ENCODE measurements at regions not wholly inside any gene's neighbourhood (a gene's known extent, or its start where the extent isn't known, plus 50 kb on each side); places are given as distances from the start of the nearest gene placed in this dataset.

DNA sequence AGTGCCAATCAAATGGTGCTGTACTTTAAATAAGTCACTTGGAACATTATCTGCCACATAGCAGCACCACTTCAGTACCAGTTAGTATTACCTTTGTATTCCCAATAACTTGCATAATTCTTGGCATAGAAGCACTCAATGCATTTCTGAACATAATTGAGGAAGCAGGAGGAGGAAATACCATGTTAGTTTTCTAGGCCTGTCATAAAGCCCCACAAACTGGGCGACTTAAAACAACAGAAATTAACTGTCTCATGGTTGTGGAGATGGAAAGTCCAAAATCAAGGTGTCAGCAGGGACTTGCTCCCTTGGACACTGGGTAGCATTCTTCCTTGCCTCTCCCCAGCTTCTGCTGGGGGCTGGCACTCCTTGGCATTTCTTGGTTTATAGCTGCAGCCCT is 296.2 kb downstream of the HS3ST1 start (continued):
- TF ChIP-seq, protein P1, sequence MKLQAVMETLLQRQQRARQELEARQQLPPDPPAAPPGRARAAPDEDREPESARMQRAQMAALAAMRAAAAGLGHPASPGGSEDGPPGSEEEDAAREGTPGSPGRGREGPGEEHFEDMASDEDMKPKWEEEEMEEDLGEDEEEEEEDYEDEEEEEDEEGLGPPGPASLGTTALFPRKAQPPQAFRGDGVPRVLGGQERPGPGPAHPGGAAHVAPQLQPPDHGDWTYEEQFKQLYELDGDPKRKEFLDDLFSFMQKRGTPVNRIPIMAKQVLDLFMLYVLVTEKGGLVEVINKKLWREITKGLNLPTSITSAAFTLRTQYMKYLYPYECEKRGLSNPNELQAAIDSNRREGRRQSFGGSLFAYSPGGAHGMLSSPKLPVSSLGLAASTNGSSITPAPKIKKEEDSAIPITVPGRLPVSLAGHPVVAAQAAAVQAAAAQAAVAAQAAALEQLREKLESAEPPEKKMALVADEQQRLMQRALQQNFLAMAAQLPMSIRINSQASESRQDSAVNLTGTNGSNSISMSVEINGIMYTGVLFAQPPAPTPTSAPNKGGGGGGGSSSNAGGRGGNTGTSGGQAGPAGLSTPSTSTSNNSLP (IDR thresholded peaks at IDR 0.05; ENCODE audit: borderline replicate concordance, low read depth, low read length), result no peak
- TF ChIP-seq RBFOX2 (IDR thresholded peaks at IDR 0.05; ENCODE audit: low read depth, low read length), result no peak
- no peak for TF ChIP-seq COPS2 (conservative IDR thresholded peaks at IDR 0.05)
- TF ChIP-seq MXD1 (CRISPR knock-in tag; IDR thresholded peaks at IDR 0.05; ENCODE audit: borderline replicate concordance, poor library complexity, severe bottlenecking), result no peak
- TF ChIP-seq NCOA1 (IDR thresholded peaks at IDR 0.05; ENCODE audit: low read depth), result no peak
- TF ChIP-seq BHLHE40 (IDR thresholded peaks at IDR 0.05; ENCODE audit: low read length), result no peak
- no peak for TF ChIP-seq BMI1 (IDR thresholded peaks at IDR 0.05; ENCODE audit: low read length)
- TF ChIP-seq MLX (CRISPR knock-in tag; conservative IDR thresholded peaks at IDR 0.05), result no peak
- TF ChIP-seq NFXL1 (CRISPR knock-in tag; IDR thresholded peaks at IDR 0.05), result no peak
- no peak for TF ChIP-seq NR4A1 (CRISPR knock-in tag; IDR thresholded peaks at IDR 0.05)
- TF ChIP-seq NR4A1 (tag; IDR thresholded peaks at IDR 0.05), result no peak
- no peak for TF ChIP-seq TEAD4 (IDR thresholded peaks at IDR 0.05; ENCODE audit: low read length)
- no peak for TF ChIP-seq TEAD4 (CRISPR knock-in tag; IDR thresholded peaks at IDR 0.05; ENCODE audit: borderline replicate concordance)
